Stimulated activated effector memory CD8-positive, alpha-beta T cell treated with anti-CD3 and anti-CD28 coated beads, Interleukin-12 subunit alpha, Interleukin-12 subunit beta, amount 100 ng/mL, for 72 hours (primary cell): ENCODE measurements at regions not wholly inside any gene's neighbourhood (a gene's known extent, or its start where the extent isn't known, plus 50 kb on each side); places are given as distances from the start of the nearest gene placed in this dataset.

ENCODE experiments used
- ATAC-seq: fragments of 150-1000 bp; cut with Tn5 transposase; 2 replicates; pipeline ENCODE4 v1.10.0; 2021
- DNase-seq, 2 donors: peaks; one replicate each; pipeline ENCODE4 v3.0.0; 2021 to 2022; ENCODE audit warnings: low spot score in 2 of 2
- H3K27ac Mint-ChIP-seq: one replicate; pipeline ENCODE4 v1.8.0; 2022; ENCODE audit warnings: mild to moderate bottlenecking, mixed read lengths
- H3K36me3 Mint-ChIP-seq: one replicate; pipeline ENCODE4 v1.8.0; 2022; ENCODE audit warnings: mild to moderate bottlenecking, mixed read lengths
- H3K4me1 Mint-ChIP-seq: one replicate; pipeline ENCODE4 v1.8.0; 2022; ENCODE audit warnings: mixed read lengths
- H3K4me3 Mint-ChIP-seq: one replicate; pipeline ENCODE4 v1.8.0; 2022; ENCODE audit warnings: mild to moderate bottlenecking, mixed read lengths
- H3K9me3 Mint-ChIP-seq: one replicate; pipeline ENCODE4 v1.8.0; 2022; ENCODE audit warnings: mixed read lengths

DNA sequence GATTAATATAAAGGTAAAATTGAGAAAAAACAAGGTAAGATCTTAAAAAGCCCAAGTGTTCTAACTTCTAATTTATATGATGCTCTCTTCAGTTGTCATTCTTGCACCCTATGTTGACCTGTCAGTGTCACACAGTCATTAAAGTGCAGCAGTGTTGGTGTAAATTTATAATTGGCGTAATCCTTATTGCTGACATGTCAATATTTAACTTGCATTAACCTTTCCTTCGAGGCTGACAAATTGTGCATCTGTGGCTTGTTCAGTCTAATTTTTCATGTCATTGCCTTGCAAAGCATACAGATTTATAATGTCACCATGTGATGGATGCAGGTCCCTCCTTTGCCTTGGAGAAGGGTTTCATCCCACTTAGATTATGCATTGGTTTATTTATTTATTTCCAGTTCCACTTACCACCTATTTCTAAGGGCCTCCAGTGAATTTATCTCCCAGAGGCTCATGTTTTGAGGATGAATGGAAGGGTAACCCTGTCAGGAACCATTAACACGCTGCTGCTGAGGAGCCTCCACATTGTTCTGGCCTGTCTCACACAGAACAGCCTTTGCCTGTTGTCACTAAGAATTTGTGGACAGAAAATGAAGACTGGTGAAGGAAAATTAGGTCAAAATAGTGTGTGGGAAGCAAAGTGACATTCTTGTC, 1098.5 kb upstream of the LCORL start:
- H3K4me3 Mint-ChIP-seq: no peak overlapping the region
- no peaks in the 10 kb centered on the region for H3K36me3 Mint-ChIP-seq
- no peaks in the 10 kb centered on the region for H3K4me1 Mint-ChIP-seq
- ATAC-seq (no peak), DNase-seq (no peak)
- no peak overlapping the region for H3K27ac Mint-ChIP-seq
- peaks cover 17% of the 10 kb centered on the region for H3K9me3 Mint-ChIP-seq

DNA sequence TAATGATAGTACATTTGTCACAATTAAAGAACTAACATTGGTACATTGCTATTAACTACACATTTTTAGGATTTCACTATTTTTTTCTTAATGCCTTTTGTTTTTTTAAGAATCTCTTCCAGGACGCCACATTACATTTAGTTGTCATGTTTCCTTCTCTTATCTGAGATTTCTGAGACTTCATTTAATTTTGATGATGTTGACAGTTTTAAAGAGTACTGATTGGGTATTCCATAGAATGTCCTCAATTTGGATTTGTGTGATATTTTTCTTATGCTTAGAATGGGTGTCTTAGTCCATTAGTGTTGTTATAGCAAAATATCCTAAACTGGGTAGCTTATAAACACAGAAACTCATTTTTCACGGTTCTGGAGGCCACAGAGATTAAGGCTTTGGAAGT, 1095.5 kb upstream of the LCORL start:
- no peak overlapping the region for H3K4me3 Mint-ChIP-seq

DNA sequence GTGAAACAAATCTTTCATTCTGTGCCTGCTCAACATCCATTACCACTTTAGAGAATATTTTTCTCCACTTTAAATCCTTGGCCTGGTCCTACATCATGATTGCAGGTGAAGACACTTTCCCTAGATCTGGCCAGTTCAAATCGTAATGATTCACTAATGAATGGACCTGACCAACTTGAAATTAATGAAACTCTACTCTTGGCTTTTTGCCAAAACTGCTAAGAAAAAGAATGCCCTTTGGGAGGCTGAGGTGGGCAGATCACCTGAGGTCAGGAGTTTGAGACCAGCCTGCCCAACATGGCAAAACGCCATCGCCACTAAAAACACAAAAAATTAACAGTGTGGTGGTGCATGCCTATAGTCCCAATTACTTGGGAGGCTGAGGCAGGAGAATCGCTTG, 1082.6 kb upstream of the LCORL start:
- ATAC-seq (no peak), DNase-seq (no peak)
- Mint-ChIP-seq H3K4me1 (no peaks in the 10 kb centered on the region), H3K9me3 (peaks cover 16% of the 10 kb centered on the region), H3K4me3 (no peak overlapping the region), H3K27ac (no peak overlapping the region), H3K36me3 (no peaks in the 10 kb centered on the region)

More for the DNA sequence above, 1095.5 kb upstream of the LCORL start:
- ATAC-seq (no peak), DNase-seq (no peak)
- Mint-ChIP-seq H3K36me3 (no peaks in the 10 kb centered on the region), H3K4me1 (no peaks in the 10 kb centered on the region), H3K27ac (no peak overlapping the region), H3K9me3 (peaks cover 13% of the 10 kb centered on the region)

DNA sequence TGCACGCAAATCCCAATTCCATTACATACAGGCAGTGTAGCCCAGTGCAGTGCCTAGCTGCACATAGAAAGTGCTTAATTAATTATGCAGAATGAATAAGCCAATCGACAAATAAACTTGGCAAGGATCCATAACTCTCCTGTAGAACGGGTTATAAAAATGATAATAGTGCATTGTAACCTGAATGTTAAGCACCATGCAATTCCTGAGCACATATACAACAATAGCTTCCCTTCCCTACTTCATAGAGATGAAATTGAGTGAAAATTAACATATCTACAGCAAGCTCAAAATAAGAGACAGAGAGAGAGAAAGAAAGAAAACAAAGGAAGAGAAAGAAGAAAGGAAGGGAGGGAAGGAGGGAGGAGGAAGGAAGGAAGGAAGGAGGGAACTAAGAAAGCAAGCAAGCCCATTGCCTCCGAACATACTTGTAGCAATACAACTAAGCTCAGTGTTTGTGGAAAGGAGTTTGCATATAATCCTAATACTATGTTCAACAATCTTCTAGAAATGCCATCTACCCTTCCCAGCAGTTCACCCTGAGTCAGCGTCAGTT, 1074.0 kb upstream of the LCORL start:
- H3K4me1 Mint-ChIP-seq: no peaks in the 10 kb centered on the region
- no peak for ATAC-seq
- DNase-seq: no peak
- H3K4me3 Mint-ChIP-seq: no peak overlapping the region
- no peak overlapping the region for H3K27ac Mint-ChIP-seq
- peaks cover 13% of the 10 kb centered on the region for H3K9me3 Mint-ChIP-seq
- no peaks in the 10 kb centered on the region for H3K36me3 Mint-ChIP-seq

DNA sequence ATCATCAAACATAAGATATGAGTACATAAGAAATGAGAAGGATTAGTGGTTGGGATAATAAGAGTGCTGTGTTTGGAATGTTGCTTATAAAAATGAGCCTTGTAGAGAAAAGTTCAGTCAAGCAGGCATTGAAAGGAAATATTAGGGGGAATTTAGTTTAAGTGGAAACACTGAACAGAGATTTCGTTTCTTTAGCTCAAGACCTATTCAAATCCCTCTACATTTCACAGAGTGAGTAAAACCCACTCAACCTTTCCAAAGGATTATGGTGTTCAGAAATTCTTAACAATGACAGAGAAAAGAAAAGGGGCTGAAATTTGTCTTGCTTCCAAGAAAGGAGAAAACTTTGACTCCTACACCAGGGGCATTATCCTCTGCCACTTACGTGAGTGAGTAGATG, 1072.4 kb upstream of the LCORL start:
- H3K4me3 Mint-ChIP-seq: no peak overlapping the region
- ATAC-seq (no peak), DNase-seq (no peak)
- no peak overlapping the region for H3K27ac Mint-ChIP-seq
- H3K9me3 Mint-ChIP-seq: peaks cover 11% of the 10 kb centered on the region
- no peaks in the 10 kb centered on the region for H3K36me3 Mint-ChIP-seq
- H3K4me1 Mint-ChIP-seq: no peaks in the 10 kb centered on the region

DNA sequence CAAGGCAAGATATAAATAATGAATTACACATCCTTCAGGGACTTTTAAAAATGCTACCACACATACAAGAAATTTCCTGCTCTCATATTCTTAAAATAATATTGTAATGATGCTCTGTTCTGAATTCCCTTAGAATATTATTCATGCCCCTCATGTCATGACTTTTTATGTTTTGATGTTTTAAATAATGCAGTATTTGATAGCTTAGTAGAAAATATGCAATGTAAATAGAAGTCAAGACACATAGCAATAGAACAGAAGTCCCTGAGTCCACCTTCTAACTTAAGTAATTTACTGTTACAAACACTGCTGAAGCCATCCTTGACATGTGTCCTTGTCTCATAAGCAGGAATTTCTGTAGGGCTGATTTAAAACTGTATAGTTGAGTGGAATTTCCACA, 1071.2 kb upstream of the LCORL start:
- H3K36me3 Mint-ChIP-seq: no peaks in the 10 kb centered on the region

DNA sequence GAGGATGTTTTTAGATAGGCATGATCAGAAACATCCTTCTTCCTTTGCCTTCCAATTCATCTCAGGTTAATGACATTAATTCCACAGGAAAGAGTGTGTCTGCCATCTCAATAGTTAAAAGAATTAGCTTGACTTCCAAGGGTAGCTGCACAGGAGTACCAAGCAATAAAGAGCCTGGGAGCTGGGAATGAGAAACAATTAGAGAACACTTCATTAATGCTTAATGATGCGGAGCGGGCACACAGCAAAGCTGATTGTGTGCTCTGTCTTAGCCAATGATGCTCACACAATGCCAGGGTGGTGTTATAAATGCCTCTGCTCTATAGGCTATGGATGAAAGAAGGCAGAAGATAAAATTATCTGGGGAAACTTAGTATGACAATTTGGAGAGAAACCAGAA, 1052.5 kb upstream of the LCORL start:
- H3K27ac Mint-ChIP-seq: no peak overlapping the region
- peaks cover 9% of the 10 kb centered on the region for H3K9me3 Mint-ChIP-seq
- no peak for ATAC-seq
- DNase-seq: no peak
- no peaks in the 10 kb centered on the region for H3K4me1 Mint-ChIP-seq
- H3K36me3 Mint-ChIP-seq: no peaks in the 10 kb centered on the region
- no peak overlapping the region for H3K4me3 Mint-ChIP-seq

More for the DNA sequence above, 1071.2 kb upstream of the LCORL start:
- Mint-ChIP-seq H3K4me1 (no peaks in the 10 kb centered on the region), H3K9me3 (peaks cover 11% of the 10 kb centered on the region), H3K27ac (no peak overlapping the region), H3K4me3 (no peak overlapping the region)
- DNase-seq (no peak), ATAC-seq (no peak)

DNA sequence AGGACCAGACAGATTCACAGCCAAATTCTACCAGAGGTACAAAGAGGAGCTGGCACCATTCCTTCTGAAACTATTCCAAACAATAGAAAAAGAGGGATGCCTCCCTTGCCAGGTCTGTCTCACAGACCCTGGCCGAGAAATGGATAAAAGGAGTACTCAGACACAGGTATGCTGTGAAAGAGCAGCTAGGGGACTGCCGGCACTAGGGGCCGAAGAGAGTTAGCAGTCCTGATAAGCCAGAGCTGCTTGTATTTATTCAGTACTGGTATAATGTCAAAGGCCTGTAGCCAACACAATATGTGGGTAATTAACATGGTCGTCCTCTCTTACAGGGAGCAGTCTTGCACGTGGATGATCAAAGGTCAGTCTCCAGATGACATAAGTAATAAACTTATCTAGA, 1042.1 kb upstream of the LCORL start:
- H3K4me3 Mint-ChIP-seq: no peak overlapping the region
- H3K27ac Mint-ChIP-seq: no peak overlapping the region
- H3K36me3 Mint-ChIP-seq: no peaks in the 10 kb centered on the region
- no peaks in the 10 kb centered on the region for H3K4me1 Mint-ChIP-seq
- no peak for ATAC-seq
- peaks cover 22% of the 10 kb centered on the region for H3K9me3 Mint-ChIP-seq
- no peak for DNase-seq

DNA sequence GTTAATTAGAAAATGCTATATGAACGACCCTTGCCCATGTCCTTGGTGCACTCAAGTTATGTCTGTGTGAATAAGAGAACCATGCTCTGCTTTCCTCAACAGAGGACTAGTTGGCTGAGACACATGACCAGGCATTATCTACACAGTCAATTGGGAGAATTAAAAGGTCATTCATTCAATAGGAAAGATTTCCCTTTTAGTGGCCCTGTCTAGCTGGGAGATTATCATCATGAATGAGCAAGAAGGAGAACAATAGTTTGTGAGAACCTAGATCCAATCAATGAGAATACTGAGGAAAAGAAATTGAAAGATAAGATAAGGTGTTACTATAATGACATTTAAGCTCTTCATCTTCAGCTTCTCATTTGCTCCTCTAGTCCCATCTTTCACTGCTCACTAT, 1033.4 kb upstream of the LCORL start:
- H3K4me3 Mint-ChIP-seq: no peak overlapping the region

DNA sequence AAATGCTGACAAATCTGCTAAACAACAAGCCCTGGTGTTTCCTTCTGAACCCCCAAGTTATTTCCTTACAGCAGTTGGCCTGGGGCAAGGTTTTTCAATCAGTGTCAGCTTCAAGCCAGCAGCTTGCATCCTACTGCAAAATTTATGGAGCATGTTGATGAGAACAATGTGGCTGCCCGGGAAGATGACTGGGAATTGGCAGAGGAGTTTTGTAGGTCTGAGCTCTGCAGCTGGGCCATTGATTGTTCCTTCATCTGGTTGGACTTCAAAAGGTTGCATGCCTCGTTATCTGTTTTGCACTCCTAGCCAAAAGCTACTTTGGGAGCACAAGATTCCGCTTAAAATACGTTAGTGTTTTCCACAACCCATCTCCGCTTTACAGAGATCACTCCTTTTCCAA, 1030.3 kb upstream of the LCORL start:
- no peaks in the 10 kb centered on the region for H3K36me3 Mint-ChIP-seq
- H3K4me1 Mint-ChIP-seq: no peaks in the 10 kb centered on the region
- ATAC-seq (no peak), DNase-seq (no peak)
- peaks cover 11% of the 10 kb centered on the region for H3K9me3 Mint-ChIP-seq
- no peak overlapping the region for H3K27ac Mint-ChIP-seq
- no peak overlapping the region for H3K4me3 Mint-ChIP-seq

More for the DNA sequence above, 1033.4 kb upstream of the LCORL start:
- ATAC-seq (no peak), DNase-seq (no peak)
- no peaks in the 10 kb centered on the region for H3K4me1 Mint-ChIP-seq
- peaks cover 17% of the 10 kb centered on the region for H3K9me3 Mint-ChIP-seq
- H3K27ac Mint-ChIP-seq: no peak overlapping the region
- no peaks in the 10 kb centered on the region for H3K36me3 Mint-ChIP-seq

DNA sequence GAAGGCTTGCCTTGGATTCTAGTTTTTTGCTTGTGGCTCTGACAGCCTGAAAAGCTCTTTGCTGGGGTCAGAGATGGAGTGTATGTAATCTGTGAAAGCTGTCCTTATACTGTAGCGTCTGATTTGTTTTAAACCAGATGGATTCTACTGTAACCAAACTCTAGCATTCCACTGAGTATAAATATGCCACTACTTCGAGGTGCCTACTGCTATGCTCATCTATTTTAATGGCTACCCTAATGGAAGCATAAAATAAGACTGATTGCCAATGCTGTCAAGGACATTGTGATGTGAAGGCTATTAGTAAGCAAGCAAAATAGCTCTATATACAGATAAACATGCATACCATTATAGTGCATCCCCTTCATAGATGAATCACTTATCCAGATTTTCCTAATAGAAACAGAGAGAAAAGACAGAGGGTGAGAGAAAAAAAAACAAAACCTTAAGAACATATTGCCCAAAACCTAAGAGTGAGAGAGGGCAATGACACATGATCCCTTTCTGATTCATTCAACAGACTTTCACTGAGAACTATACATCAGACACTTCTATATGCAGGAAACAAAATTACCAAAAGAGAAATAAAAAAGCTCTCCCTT, 1025.8 kb upstream of the LCORL start:
- no peak for DNase-seq
- H3K27ac Mint-ChIP-seq: no peak overlapping the region
- H3K9me3 Mint-ChIP-seq: peaks cover 18% of the 10 kb centered on the region
- no peak for ATAC-seq
- H3K4me3 Mint-ChIP-seq: no peak overlapping the region
- H3K4me1 Mint-ChIP-seq: no peaks in the 10 kb centered on the region
- H3K36me3 Mint-ChIP-seq: no peaks in the 10 kb centered on the region

DNA sequence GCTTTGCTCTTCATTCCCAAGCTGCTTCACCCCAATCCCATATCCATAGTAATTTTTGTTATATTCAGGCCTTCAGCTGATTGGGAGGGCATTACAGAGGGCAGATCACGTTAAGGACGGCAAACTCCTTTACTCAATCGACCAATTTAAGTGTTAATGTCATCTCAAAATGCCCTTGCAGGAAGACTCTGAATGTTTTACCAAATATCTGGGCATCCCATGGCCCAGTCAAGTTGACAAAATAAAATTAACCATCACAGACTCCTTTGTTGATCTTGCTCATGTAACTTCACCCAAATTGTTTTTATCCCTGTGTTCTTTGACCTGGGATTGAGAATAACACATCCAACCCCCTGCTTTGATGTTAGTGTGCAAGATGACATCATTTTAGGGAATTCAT, 1018.3 kb upstream of the LCORL start:
- ATAC-seq (no peak), DNase-seq (no peak)
- no peaks in the 10 kb centered on the region for H3K36me3 Mint-ChIP-seq
- peaks cover 15% of the 10 kb centered on the region for H3K9me3 Mint-ChIP-seq
- H3K27ac Mint-ChIP-seq: no peak overlapping the region
- no peak overlapping the region for H3K4me3 Mint-ChIP-seq
- no peaks in the 10 kb centered on the region for H3K4me1 Mint-ChIP-seq

DNA sequence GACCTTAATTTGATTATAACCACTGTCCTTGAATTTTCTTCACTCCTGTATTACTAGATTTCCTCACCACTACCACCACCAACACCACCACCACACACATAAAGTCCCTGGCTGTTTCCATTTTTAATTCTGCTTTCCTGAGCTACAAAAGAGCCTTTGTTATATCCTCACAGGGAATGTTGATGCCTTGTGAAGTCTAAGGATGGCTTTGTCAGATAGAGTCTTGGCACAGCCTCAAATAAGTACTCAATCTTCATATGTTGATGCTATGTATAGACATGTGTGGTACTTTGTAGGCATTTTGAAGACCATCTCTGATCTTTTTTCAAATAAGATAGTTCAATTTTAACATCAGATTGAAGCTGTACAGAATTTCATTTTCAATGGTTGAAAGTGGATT, 1016.7 kb upstream of the LCORL start:
- DNase-seq (no peak), ATAC-seq (no peak)
- H3K9me3 Mint-ChIP-seq: peaks cover 14% of the 10 kb centered on the region
- H3K4me1 Mint-ChIP-seq: no peaks in the 10 kb centered on the region
- no peak overlapping the region for H3K4me3 Mint-ChIP-seq
- H3K27ac Mint-ChIP-seq: no peak overlapping the region
- no peaks in the 10 kb centered on the region for H3K36me3 Mint-ChIP-seq

DNA sequence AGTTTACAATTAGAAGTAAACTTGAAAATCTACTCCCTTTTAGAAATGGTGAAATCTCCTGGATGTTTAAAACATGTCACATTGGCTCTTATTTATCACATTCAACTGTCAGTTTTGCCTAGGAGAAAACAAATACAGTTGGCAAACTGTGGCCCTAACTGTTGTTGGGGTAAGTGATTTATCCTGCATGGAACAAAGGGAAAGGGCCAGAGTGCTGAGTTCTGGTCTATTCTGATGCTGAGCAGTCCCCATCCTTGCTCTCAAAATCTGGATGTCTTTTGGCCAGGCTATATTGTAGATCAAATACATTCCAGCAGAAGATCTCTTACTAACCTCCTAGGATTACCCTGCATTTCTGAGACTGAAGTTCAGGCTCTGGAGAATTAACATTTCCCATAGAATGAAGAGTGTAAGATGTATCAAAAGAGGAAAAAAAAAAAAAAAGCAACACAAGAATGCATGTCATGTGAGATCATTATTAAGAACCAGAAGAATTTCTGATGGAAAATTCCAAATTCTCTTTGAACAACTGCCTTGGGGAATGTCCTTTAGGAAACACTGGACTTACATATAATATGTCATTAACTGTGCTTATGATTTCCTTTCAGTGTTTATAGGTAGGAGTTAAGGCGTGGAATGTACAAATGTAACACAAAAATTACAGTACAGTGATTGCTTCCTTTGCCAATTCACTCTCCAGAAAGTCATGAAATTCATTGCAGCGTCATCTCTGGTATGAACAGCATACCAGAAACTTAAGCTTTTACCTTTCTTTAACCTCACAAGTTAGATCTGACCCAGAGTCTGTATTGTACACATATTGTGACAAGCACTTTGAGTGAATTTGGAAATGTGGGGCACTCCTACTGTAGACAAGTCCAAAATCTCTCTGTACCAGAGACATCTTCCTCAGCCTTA, 1012.5 kb upstream of the LCORL start:
- Mint-ChIP-seq H3K36me3 (no peaks in the 10 kb centered on the region), H3K4me1 (no peaks in the 10 kb centered on the region), H3K4me3 (no peak overlapping the region), H3K9me3 (peaks cover 14% of the 10 kb centered on the region), H3K27ac (no peak overlapping the region)
- no peak for ATAC-seq
- DNase-seq: no peak

DNA sequence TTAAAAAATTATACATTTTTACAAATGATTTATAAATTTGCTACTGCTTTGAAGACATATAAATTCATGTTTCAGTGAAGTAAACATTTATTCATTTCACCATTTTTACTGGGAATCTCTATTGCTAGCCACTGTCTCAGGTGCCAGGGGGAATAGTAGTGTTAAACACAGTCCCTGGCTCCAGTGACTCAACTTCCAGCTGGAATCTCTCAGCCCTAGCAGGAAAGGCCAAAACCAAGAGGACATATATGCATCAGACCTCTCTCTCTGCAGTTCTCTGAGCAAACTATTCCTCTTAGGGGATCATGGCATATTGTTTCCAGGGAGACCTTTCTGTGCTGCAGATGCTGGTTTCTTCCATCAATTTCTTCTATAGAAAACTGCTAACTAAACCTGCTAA, 1009.0 kb upstream of the LCORL start:
- Mint-ChIP-seq H3K36me3 (no peaks in the 10 kb centered on the region), H3K27ac (no peak overlapping the region), H3K4me3 (no peak overlapping the region), H3K4me1 (no peaks in the 10 kb centered on the region), H3K9me3 (peaks cover 11% of the 10 kb centered on the region)
- DNase-seq (no peak), ATAC-seq (no peak)
